HG02678 (cell line): ENCODE measurements at regions not wholly inside any gene's neighbourhood (a gene's known extent, or its start where the extent isn't known, plus 50 kb on each side); places are given as distances from the start of the nearest gene placed in this dataset.

ENCODE experiments used
- ATAC-seq: cut with Tn5 transposase; IDR thresholded peaks from one replicate; pipeline ENCODE4 v1.9.1; 2021; ENCODE audit warnings: mild to moderate bottlenecking, moderate library complexity; ENCODE audit not compliant: unreplicated experiment

GRCh38 chr2:126825316-126825715 is 73.4 kb upstream of the TEX51 start:
- no peak for ATAC-seq

GRCh38 chr2:126826491-126826890 is 72.2 kb upstream of the TEX51 start:
- no peak for ATAC-seq

GRCh38 chr2:126827371-126827770 is 71.3 kb upstream of the TEX51 start:
- no peak for ATAC-seq

- ATAC-seq: no peak
These were observed 70.6 kb upstream of the TEX51 start for GRCh38 chr2:126828051-126828450.

- no peak for ATAC-seq
These were observed 70.2 kb upstream of the TEX51 start for GRCh38 chr2:126828491-126828890.

GRCh38 chr2:126831234-126832005 is 67.3 kb upstream of the TEX51 start:
- ATAC-seq: no peak

- no peak for ATAC-seq
These were observed 66.7 kb upstream of the TEX51 start for GRCh38 chr2:126832014-126832413.

GRCh38 chr2:126832757-126833156 is 65.9 kb upstream of the TEX51 start:
- ATAC-seq: no peak

- no peak for ATAC-seq
These were observed 64.6 kb upstream of the TEX51 start for GRCh38 chr2:126834006-126834659.

GRCh38 chr2:126835261-126835660 is 63.4 kb upstream of the TEX51 start:
- ATAC-seq: no peak

GRCh38 chr2:126835831-126836230 is 62.9 kb upstream of the TEX51 start:
- no peak for ATAC-seq

- ATAC-seq: no peak
These were observed 61.7 kb upstream of the TEX51 start for GRCh38 chr2:126836761-126837679.

GRCh38 chr2:126837966-126838715 is 60.5 kb upstream of the TEX51 start:
- no peak for ATAC-seq

- ATAC-seq: no peak
These were observed 60.0 kb upstream of the TEX51 start for GRCh38 chr2:126838716-126838985.

GRCh38 chr2:126839796-126840195 is 58.9 kb upstream of the TEX51 start:
- ATAC-seq: no peak

GRCh38 chr2:126843081-126843480 is 55.6 kb upstream of the TEX51 start:
- ATAC-seq: no peak

GRCh38 chr2:126846241-126846640 is 52.4 kb upstream of the TEX51 start:
- no peak for ATAC-seq
